Neural cell (in vitro differentiated cells): ENCODE measurements at regions not wholly inside any gene's neighbourhood (a gene's known extent, or its start where the extent isn't known, plus 50 kb on each side); places are given as distances from the start of the nearest gene placed in this dataset.
A peak's percentile ranks its signal among the peaks of the same experiment; 100 is the strongest.

ENCODE experiments used
- H2AFZ ChIP-seq: fragments of 200-600, 300-800 bp; sonication (generic), shearing (Covaris generic); 2 replicates; pipeline ENCODE4 v1.6.0; 2014; ENCODE audit warnings: low read depth, mild to moderate bottlenecking, antibody characterized with exemption, low read length, moderate library complexity
- H3F3A ChIP-seq: fragments of 200-600 bp; shearing (Covaris generic); 2 replicates; pipeline ENCODE4 v1.6.1; 2016; ENCODE audit warnings: mild to moderate bottlenecking, moderate library complexity, mixed read lengths, antibody characterized with exemption, low read length; ENCODE audit not compliant: insufficient read depth, poor library complexity, severe bottlenecking
- H3K27ac ChIP-seq: fragments of 200-600, 300-800 bp; sonication (generic), shearing (Covaris generic); 2 replicates; pipeline ENCODE4 v1.5.1; 2014; ENCODE audit warnings: mild to moderate bottlenecking, low read length, moderate library complexity
- H3K27me3 ChIP-seq: fragments of 300-800, 200-600 bp; sonication (generic), shearing (Covaris generic); 2 replicates; pipeline ENCODE4 v1.6.0; 2014; ENCODE audit warnings: mild to moderate bottlenecking, low read depth, low read length, moderate library complexity; ENCODE audit not compliant: insufficient read depth
- H3K36me3 ChIP-seq: fragments of 300-800, 200-600 bp; sonication (generic), shearing (Covaris generic); 2 replicates; pipeline ENCODE4 v1.5.1; 2014; ENCODE audit warnings: mild to moderate bottlenecking, antibody characterized with exemption, low read length, moderate library complexity; ENCODE audit not compliant: insufficient read depth
- H3K4me2 ChIP-seq: fragments of 300-800, 200-600 bp; sonication (generic), shearing (Covaris generic); 2 replicates; pipeline ENCODE4 v1.6.0; 2014; ENCODE audit warnings: mild to moderate bottlenecking, low read length
- H3K4me3 ChIP-seq: fragments of 300-800, 200-600 bp; sonication (generic), shearing (Covaris generic); 2 replicates; pipeline ENCODE4 v1.5.1; 2014; ENCODE audit warnings: mild to moderate bottlenecking, low read length, moderate library complexity
- H3K79me2 ChIP-seq: fragments of 200-600 bp; shearing (Covaris generic); replicated peaks from 2 replicates; pipeline ENCODE4 v1.6.0; 2014; ENCODE audit warnings: mild to moderate bottlenecking, low read length, moderate library complexity; ENCODE audit not compliant: insufficient read depth
- H3K9ac ChIP-seq: fragments of 300-800, 200-600 bp; sonication (generic), shearing (Covaris generic); 2 replicates; pipeline ENCODE4 v1.6.1; 2016; ENCODE audit warnings: mild to moderate bottlenecking, low read length, mixed read lengths
- H3K9me2 ChIP-seq: fragments of 200-600 bp; shearing (Covaris generic); 2 replicates; pipeline ENCODE4 v1.6.1; 2016; ENCODE audit warnings: mild to moderate bottlenecking, low read length, mixed read lengths; ENCODE audit not compliant: insufficient read depth
- H3K9me3 ChIP-seq: fragments of 200-600, 300-800 bp; sonication (generic), shearing (Covaris generic); 2 replicates; pipeline ENCODE4 v1.6.1; 2016; ENCODE audit warnings: mild to moderate bottlenecking, mixed run types, low read length, moderate library complexity, mixed read lengths
- H4K20me1 ChIP-seq: fragments of 200-600 bp; shearing (Covaris generic); 2 replicates; pipeline ENCODE4 v1.6.1; 2016; ENCODE audit warnings: mild to moderate bottlenecking, mixed run types; ENCODE audit not compliant: insufficient read depth
- CTCF ChIP-seq: fragments of 450-650 bp; IDR thresholded peaks from 2 replicates; pipeline ENCODE4 v1.5.1; 2014; ENCODE audit warnings: antibody characterized with exemption, mild to moderate bottlenecking, moderate library complexity; ENCODE audit not compliant: poor library complexity, severe bottlenecking
- EP300 ChIP-seq: fragments of 450-650 bp; conservative IDR thresholded peaks from 2 replicates; pipeline ENCODE4 v1.6.1; 2014; ENCODE audit warnings: antibody characterized with exemption, mild to moderate bottlenecking, moderate library complexity; ENCODE audit not compliant: poor library complexity, severe bottlenecking
- EZH2 ChIP-seq: fragments of 200-600, 300-800 bp; shearing (Covaris generic), sonication (generic); IDR thresholded peaks from 2 replicates; pipeline ENCODE4 v1.6.1; 2014; ENCODE audit warnings: antibody characterized with exemption, low read length, borderline replicate concordance, mild to moderate bottlenecking; ENCODE audit not compliant: insufficient read depth, poor library complexity, severe bottlenecking
- MXI1 ChIP-seq: fragments of 450-650 bp; conservative IDR thresholded peaks from 2 replicates; pipeline ENCODE4 v1.6.1; 2014; ENCODE audit warnings: antibody characterized with exemption, mild to moderate bottlenecking; ENCODE audit not compliant: poor library complexity, severe bottlenecking
- POLR2AphosphoS5 ChIP-seq: IDR thresholded peaks from 2 replicates; pipeline ENCODE4 v1.6.1; 2012
- RAD21 ChIP-seq: fragments of 450-650 bp; conservative IDR thresholded peaks from 2 replicates; pipeline ENCODE4 v1.6.1; 2014; ENCODE audit warnings: antibody characterized with exemption, mild to moderate bottlenecking, moderate library complexity
- REST ChIP-seq: IDR thresholded peaks from 2 replicates; pipeline ENCODE4 v1.6.1; 2012; ENCODE audit warnings: borderline replicate concordance
- SMC3 ChIP-seq: fragments of 450-650 bp; conservative IDR thresholded peaks from 2 replicates; pipeline ENCODE4 v1.6.1; 2014; ENCODE audit warnings: antibody characterized with exemption, mild to moderate bottlenecking, moderate library complexity; ENCODE audit not compliant: poor library complexity
- TAF1 ChIP-seq: IDR thresholded peaks from 2 replicates; pipeline ENCODE4 v1.6.1; 2012; ENCODE audit warnings: low read depth

- Histone ChIP-seq H3K27ac (peak overlapping the region; percentile 67), H3K27me3 (no peaks in the 10 kb centered on the region), H3K9ac (peak overlapping the region; percentile 41), H2AFZ (no peak overlapping the region), H3K4me3 (peak overlapping the region; percentile 15), H3K4me2 (no peak overlapping the region), H3F3A (no peaks in the 10 kb centered on the region), H3K9me3 (no peaks in the 10 kb centered on the region), H3K9me2 (no peaks in the 10 kb centered on the region), H3K36me3 (no peaks in the 10 kb centered on the region), H4K20me1 (no peaks in the 10 kb centered on the region), H3K79me2 (no peaks in the 10 kb centered on the region)
- no peak for TF ChIP-seq TAF1
- peak; percentile 46 for TF ChIP-seq SMC3
- peak; percentile 88 for TF ChIP-seq EP300
- no peak for TF ChIP-seq CTCF
- TF ChIP-seq REST = peak; percentile 83
- TF ChIP-seq MXI1 = no peak
- TF ChIP-seq EZH2 = no peak
- TF ChIP-seq RAD21 = no peak
- TF ChIP-seq POLR2AphosphoS5 = peak; percentile 87
Observed at GRCh38 chr20:48041078-48041780, 255.9 kb upstream of the SULF2 start.

GRCh38 chr20:48040491-48040890 is 255.2 kb upstream of the SULF2 start:
- Histone ChIP-seq H4K20me1 (no peaks in the 10 kb centered on the region), H3K79me2 (no peaks in the 10 kb centered on the region), H3F3A (no peaks in the 10 kb centered on the region), H3K27ac (peak overlapping the region; percentile 67), H3K9ac (no peak overlapping the region), H3K4me3 (no peak overlapping the region), H3K27me3 (no peaks in the 10 kb centered on the region), H3K9me3 (no peaks in the 10 kb centered on the region), H3K9me2 (no peaks in the 10 kb centered on the region), H3K4me2 (no peak overlapping the region), H2AFZ (no peak overlapping the region), H3K36me3 (no peaks in the 10 kb centered on the region)
- no peak for TF ChIP-seq EP300
- no peak for TF ChIP-seq CTCF
- no peak for TF ChIP-seq SMC3
- no peak for TF ChIP-seq RAD21
- no peak for TF ChIP-seq REST
- no peak for TF ChIP-seq MXI1
- TF ChIP-seq TAF1 = no peak
- TF ChIP-seq POLR2AphosphoS5 = no peak
